ENCODE measurements at regions not wholly inside any gene's neighbourhood (a gene's known extent, or its start where the extent isn't known, plus 50 kb on each side); places are given as distances from the start of the nearest gene placed in this dataset.

DNA sequence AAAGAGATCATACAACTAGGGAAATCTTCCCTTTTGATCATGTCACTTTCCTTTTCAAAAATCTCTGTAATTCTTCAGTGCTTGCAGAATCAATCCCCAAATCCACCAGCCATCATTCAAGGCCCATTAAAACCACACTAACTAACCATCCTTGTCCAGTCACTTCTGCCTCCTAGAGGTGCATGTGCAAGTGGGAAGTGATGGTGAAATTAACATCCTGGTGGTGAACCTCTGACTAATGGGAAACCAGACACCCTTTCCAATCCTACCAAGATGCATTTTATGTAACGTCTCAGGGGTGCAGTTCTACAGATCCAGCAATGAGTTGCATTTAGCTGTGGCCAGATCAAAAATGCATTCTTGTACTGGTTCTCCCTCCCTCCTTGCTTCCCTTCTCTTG lies 341.8 kb downstream of the RAPGEF2 start:
- DNase-seq (ENCODE audit: low read depth) = no peak

DNA sequence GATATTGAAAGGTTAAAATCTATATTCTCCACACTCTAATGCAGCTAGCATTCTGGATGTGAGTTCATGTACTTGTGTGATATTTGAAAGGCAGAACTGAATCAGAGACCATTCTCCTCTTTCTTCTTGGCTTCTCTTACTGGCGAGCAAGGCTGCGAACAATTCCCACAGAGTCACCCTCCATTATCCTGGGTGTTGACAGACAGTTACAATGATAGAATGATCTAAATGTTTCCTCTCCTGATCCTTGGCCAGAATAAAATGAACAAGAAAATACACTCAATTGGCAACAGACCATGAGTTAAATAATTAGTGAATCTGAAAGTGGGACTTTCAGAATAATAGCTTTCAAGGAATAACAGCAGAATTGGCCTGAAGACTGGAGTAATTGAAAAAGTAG lies 342.8 kb downstream of the RAPGEF2 start:
- DNase-seq (ENCODE audit: low read depth) = no peak

DNA sequence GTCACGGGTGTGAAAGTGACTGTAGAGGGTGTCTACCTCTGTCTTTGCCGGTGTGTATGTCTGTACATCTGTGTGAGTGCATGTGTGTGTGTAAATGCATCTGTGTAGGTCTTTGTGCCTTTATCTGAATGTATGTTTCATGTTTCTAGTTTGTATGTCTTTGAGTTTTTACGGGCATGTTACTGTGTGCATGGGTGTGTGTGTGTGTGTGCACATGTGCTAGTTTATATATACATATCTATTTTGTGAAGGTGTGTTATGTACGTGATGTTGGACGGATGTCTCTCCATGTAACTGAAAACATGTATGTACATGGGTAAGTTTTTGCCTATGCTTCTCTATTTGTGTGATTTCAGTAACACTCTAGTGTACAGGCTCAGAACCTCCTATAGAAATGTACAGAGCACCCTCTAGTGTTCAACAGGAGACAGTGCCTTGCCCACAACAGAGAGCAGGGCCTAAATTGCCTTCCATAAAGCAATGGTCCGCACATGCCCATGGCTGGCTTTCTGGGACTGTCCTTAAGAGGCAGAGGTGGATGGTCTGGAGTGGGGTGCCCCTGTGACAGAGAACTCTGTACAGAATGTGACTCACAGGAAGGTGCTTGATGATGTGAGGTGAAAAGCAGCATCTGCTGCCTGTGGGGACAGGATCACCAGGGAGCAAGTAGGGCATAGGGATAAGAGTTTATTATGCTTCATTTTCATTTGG lies 343.5 kb downstream of the RAPGEF2 start:
- no peak for DNase-seq (ENCODE audit: low read depth)

DNA sequence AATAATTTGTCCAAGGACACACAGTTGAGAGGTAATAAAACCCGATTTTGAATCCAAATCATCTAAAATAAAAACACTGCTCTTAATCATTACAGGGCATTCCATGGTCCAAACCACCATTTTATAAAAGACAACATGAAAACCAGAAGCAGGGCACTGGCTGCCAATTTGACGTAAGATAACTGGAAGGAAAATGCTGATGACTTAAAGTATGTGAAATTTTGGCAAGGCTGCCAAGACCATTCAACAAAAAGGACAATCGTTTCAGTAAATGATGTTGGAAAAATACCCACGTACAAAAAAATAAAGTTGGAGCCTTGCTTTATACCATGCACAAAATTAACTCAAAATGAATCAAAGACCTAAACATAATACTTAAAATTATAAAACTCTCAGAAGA lies 344.4 kb downstream of the RAPGEF2 start:
- DNase-seq (ENCODE audit: low read depth) = no peak

DNA sequence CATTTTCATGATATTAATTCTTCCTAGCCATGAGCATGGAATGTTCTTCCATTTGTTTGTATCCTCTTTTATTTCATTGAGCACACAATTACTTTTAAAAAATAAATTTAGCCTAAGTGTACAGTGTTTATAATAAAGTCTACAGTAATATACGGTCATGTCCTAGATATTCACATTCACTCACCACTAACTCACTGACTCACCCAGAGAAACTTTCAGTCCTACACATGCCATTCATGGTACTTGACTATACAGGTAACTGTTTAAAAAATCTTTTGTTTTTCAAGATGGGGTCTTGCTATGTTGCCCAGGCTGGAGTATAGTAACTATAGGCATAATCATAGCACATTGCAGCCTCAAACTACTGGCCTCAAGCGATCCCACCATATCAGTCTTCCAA lies 348.1 kb downstream of the RAPGEF2 start:
- DNase-seq (ENCODE audit: low read depth) = no peak

DNA sequence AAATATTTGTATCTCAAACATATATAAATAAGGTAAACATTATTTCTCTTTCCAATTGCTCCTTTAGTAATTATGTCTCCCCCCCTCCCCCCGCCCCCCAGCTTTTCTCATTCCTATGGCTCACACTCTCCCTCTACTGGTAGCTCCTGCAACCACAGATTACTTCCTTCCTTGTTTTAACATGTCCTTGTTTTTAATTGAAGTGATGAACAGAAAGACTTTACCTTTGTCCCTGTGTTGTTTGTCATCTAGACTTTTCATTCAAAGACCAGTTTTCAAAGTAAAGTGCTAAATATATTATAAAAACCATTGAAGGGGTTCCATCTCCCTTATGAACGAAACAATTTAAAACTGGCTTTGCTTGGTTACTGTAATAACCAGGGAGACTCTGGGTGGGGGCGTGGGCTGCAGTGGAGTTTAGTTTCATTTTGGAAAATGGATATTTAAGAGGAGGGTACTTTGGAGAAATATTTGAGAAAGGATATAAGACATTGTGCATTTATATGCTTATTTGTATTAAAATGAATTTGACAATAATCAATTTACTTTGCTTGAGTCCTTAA lies 352.9 kb downstream of the RAPGEF2 start:
- no peak for DNase-seq (ENCODE audit: low read depth)

DNA sequence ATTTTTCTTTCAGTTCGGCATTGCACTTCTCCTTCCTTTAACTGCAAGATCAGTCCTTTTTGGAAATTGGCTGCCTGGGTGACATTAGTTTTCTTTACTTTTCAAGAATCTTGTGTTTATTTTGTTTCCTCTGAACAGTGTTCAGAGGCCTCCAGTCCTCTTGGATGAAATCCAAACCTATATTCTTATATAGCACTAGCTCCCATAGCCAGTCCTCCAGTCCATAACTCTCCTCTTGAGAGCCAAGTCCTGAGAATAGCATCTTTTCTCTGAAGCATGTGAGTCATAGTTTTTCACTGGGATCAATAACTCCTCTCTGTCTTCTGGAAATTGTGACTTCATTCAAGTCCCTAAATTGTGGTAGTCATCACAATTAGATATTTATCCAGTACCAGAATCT lies 357.5 kb downstream of the RAPGEF2 start:
- DNase-seq (ENCODE audit: low read depth) = no peak

DNA sequence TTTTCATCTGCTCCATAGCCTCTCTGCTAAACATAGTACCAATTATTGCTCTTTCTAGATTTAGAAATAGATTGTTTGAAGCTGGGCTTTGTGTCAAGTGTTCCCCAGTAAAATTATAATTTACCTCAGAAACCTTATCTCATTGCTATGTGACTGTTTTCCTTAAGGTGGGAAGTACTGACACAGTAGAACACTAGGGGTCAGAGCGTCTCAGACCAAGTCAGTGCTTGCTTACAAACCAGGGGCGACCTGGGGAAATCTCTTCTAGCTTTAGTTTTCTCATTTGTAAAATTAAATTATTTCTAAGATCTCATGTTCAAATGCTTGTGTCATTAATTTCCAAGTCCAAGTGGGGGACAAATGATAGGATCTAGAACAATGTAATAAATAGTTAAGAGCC lies 360.4 kb downstream of the RAPGEF2 start:
- no peak for DNase-seq (ENCODE audit: low read depth)

DNA sequence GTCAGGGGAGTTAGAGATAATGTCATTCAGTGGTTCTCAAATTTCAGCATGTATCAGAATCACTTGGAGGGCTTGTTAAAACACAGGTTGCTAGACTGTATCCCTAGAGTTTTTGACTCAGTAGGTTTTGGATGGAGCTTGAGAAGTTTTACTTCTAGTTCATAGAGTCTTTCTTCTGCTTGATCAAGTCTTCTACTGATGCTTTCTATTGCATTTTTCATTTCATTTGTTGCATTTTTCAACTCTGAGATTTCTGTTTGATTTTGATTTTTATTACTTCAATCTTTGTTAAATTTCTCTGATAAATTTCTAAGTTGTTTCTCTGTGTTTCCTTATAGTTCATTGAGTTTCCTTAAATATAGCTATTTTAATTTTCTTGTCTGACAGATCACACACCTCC lies 361.4 kb downstream of the RAPGEF2 start:
- DNase-seq (ENCODE audit: low read depth) = no peak

DNA sequence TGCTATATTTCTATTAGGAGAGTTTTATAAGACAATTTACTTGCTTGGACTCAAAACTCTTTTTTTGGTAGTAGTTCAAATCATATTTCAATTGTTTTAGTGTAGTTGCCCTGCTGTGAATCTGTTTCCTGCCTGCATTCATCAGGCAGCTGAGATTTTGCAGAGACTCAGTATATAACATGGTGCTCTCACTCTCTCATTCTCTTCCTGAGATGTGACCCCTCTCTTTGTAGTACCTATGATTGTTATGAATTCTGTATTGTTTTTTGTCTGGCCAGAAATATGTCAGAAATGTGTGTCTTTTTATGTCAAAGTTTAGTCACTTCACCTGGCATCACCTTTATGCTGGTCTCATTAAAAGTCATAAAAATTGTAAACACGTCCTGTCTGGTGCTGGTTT lies 374.0 kb downstream of the RAPGEF2 start:
- no peak for DNase-seq (ENCODE audit: low read depth)

DNA sequence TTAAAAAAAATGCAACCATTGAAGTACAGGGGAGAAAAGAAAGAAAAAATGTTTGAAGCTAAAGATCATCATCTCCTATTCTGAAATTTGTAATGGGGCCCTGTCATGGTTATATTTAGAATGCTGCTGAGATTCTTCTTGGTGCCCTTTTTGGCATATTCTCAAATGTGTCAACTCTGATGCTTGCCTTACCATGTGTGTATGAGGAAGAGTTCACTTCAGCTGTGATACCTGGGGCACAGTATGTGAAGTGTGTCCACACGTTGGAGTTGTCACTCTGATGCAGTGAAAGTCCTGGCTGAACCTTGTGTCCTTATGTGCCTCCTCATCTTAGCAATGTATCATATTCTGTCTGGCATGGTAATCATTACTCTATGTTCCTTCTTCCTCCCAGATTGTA lies 377.9 kb downstream of the RAPGEF2 start:
- DNase-seq (ENCODE audit: low read depth) = no peak

DNA sequence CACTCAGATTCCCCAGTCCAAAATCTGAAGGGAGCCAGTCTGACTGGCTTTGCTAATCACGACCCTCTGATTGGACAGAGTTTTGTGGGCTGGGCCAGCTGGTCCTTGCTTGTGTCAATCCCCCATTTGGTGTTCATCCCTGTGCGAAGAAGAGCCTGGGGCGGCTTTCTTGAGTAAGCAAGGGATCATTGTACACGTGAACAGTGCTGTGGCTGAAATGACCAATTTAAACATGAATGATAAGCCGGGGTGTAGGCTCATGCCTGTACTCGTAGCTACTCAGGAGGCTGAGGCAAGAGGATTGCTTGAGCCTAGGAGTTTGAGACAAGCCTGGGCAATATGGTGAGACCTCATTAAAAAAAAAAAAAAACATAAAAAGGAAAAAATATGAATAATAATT lies 379.1 kb downstream of the RAPGEF2 start:
- DNase-seq (ENCODE audit: low read depth) = no peak

DNA sequence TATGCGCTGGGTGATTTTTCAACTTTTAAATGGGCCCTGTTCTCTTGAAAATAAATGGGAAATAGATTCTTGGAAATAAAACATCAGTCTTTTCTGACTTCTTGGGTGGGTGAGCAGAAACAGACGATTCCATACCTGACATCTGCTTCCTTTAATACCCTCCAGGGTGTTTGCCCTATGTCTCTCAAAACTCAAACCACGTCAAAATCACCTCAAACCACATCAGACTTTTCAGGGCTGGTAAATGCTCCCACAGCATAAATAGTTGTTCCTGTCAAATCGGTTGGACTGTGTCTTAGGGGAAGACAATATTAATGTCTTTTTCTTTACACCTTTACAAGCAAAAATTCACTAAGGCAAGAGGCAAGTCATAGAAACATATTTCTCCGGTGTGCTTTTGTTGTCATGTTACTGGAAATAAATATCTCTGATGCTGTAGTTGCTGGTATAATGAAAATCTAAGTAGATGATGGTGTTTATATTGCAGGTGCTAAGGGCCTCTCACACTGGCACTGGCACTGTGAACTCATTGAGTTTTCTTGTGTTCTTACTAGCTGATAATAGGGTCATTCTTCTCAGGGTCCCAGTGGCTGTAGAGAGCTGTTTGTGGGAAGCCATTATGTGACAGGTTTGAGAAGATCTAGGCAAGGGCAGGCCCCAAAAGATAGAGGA lies 380.4 kb downstream of the RAPGEF2 start:
- DNase-seq (ENCODE audit: low read depth) = no peak

DNA sequence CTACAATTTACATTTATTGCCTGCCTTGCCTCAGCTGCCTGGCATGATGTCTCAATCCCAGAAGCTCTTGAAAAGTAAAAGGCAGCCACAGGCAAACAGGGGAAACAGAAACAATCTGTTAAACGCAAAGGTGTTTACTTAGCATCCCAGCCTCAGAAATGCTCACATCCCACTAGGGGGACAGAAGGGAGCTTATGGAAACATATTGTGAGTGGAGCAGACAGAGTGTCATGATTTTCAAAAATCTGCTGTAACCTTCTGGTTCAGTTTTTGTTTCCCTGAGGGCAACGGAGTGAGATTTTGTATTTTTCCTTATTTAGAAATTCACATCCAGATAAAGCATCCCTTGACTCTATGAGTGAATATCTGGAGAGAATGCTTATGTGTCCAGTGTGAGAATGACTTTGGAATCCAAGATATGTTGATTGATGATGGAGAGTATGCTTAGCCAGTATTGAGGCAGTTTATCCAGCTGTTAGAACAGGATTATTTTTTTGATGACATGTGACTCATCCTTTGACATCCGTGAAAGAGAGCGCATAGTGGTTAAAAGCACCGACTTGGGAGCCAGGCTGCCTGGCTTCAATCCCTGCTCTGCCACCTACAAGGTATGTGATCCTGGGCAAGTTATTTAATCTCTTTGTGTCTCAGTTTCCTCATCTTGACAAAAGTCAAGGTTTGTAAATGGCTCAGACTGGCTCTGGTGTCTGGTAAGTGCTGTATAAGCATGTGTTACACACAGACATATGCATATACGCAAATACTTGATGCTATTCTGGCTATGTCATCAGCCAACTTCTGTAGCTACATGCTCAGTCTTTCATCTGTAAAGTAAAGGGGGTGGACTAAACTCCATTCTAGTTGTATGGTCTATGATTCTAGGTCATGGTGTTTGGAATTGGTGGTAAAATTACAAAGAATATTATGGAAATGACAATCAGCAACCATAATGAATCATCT lies 381.2 kb downstream of the RAPGEF2 start:
- DNase-seq (ENCODE audit: low read depth) = no peak

DNA sequence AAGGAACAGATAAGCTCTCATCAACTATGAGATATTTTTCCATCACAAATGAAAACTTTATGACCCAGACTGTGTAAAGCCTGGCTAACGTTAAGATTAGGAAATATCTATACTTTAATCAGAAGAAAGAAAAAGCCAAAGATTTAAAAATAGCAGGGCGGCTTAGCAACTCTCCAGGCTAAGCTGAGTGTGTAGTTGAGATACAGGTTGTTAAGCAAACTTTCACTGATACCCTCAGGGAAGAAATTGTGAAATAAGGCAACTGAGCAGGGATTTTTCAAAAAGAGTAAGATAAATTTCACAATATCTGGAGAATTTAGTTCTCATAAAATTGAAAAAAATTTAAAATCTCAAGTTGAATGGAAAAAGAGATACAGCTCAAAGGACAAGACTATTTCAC lies 382.0 kb downstream of the RAPGEF2 start:
- DNase-seq (ENCODE audit: low read depth) = no peak

DNA sequence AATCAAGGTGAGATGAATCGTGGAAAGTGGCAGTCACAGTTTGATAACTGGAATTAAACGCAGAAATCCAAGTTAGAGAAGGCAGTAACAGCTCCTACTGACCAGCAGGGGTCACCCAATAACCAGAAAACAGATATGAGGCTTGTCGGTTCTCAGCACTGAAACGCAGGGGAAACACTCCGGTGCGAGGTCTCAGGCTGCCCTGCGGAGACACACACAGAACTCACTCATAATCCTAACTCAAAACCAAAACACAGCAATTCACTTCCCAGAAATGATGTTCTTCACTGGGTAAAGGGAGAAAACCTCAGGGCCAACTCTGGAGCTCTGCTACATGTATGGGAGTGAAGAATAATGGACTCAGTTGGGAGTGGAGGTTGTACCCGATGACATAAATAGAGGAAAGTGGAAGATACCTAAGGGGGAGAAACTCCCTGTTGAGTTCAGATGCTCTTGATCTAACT lies 384.4 kb downstream of the RAPGEF2 start:
- DNase-seq (ENCODE audit: low read depth) = peak; percentile 1

DNA sequence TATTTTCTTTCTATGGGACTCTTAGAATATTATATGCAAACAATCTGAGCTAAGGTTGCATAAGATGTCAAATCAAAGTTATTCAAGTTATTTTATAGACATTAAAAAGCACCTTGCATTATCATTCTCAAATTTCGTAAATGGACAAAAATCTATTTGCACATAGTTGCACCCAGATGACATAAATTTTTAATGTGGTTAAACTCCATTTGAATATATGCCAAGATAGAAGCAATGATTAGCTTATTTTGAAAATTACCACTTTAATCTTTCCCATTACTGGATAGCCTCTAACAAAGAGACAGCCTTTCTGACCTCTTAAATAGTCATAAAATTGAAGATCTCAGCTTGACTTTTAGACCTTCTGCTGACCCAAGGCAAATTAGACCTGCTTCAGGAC lies 386.8 kb downstream of the RAPGEF2 start:
- no peak for DNase-seq (ENCODE audit: low read depth)

DNA sequence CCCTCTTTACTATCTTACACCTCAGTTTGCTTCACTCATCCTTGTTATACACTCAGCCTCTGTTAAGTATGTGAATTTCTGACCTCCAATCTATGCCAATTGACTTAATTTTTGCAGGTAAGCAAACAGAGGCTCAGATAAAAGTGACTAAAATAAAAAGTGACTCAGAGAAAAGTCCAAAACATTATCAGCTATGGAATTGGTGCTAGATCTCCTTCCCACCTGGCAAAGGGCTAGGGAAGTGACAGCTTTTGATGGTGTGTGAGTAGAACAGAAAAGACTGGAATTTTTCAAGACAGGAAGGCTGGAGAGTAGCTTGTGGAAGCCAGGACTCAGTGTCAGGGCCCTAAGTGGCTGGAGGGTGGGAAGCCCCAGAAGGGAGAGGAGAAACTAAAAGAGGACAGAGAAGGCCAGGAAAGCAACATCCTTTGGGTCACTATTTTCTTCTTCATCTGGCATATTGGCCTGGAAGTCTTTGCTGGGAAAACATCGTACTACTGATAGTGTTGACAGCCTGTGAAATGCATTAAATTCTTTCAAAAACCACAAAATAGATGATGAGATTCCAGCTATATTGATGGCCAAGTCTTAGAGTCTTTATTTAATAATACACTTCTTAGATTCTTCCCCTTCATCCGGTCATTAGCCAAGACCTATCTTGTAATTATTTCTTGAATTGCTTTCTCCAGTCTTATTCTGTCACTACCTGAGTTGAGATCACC lies 392.8 kb downstream of the RAPGEF2 start:
- DNase-seq (ENCODE audit: low read depth) = no peak

DNA sequence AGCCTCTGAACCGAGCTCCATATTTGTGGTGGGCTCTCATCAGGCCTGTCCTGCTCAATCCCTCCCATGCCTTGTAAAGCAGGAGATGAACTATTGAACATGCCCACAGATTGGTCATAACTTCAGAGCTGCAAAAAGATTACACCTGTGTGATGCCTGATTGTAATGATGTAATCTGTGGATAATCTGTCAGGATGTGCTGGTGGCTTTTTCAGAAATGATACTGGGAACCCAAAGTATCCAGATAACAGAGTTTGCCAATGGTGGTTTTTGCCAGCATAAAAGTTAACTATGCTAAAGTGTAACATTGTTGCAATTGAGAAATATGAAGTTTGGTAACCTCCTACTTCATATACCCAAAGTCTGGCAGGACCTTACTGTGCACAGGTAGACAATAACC lies 393.4 kb downstream of the RAPGEF2 start:
- DNase-seq (ENCODE audit: low read depth) = no peak

DNA sequence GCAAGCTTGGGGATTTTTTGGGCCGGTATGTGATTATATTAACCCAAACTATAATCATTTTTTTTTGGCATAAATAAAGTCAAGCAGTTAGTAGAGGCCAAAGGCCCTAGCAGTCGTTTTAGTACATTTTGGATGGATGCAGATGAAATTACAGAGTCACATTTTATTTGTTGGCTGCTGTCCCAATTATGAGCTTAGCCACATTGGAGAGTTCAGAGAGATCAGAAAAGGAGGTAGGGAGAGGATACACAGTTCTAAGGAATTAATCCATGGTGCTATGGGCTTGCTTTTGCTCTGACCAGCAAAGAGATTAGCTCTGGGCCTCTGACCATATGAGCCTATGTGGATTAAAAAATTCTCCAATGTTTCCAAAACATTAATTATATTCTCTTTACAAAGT lies 395.1 kb downstream of the RAPGEF2 start:
- DNase-seq (ENCODE audit: low read depth) = no peak

DNA sequence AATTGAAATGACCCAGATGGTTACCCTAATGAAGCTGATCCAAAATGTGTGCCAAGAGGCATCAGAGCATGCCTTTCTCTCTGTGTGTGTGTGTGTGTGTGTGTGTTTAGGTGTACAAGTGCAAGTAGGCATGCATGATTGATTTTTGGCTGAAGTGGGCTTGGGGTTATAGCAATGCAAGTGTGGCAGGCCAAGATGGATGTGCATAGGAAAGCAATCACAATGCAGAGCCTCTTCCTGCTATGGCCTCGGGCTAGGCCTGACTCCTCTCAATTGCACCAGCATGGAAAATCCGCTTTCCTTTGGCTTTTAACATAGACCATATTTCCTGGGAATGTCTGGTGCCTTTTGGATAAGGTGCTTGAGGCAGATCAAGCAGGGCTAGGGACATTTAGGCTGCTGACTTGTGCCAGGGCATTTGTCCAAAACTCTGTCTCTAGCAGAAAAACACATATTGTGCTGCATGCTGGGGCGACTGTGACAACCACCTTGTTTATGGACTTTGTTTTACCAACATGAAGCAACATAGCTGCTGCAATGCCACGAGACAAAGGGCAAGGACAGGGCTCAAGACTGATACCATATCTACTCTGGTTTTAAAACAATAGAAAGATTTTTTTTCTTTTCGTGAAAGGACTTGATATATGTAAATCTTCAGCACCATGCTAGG lies 395.7 kb downstream of the RAPGEF2 start:
- no peak for DNase-seq (ENCODE audit: low read depth)
